GM18858 (cell line): ENCODE measurements at regions not wholly inside any gene's neighbourhood (a gene's known extent, or its start where the extent isn't known, plus 50 kb on each side); places are given as distances from the start of the nearest gene placed in this dataset.

Experiments used
- ATAC-seq: cut with Tn5 transposase; IDR thresholded peaks from one replicate; pipeline ENCODE4 v1.9.1; 2021; ENCODE audit not compliant: unreplicated experiment

- ATAC-seq: no peak
Measured at GRCh38 chr12:78764913-78765312, 99.7 kb upstream of the SYT1 start.

DNA sequence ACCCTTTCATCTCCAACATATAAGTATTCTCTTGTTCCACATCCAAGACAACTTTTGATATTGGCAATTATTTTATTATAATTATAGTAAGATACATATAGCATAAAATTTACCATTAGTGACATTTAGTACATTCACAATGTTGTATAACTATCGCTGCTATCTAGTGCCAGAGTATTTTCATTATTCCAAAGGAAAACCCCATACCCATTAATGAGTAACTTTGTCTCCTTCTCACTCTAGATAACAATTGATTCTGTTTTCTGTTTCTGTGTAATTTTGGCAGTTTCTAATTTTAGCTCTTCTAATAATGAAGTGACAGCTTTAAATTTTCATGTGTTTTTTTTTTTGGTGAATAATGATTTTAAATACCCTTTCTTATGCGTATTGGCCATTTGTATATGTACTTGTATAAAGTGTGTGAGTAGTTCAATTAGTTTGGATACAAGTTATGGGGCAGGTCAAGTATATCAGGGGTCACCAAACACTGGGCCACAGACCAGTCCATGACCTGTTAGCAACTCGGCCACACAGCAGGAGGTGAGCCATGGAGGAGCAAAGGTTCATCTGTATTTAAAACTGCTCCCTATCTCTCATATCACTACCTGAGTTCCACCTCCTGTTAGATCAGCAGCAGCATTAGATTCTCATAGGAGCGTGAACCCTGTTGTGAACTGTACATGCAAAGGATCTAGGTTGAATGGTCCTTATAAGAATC, 97.2 kb upstream of the SYT1 start:
- no peak for ATAC-seq

- no peak for ATAC-seq
Measured at GRCh38 chr12:78778339-78778738, 86.2 kb upstream of the SYT1 start.

GRCh38 chr12:78787576-78787975, 77.0 kb upstream of the SYT1 start:
- ATAC-seq: no peak

DNA sequence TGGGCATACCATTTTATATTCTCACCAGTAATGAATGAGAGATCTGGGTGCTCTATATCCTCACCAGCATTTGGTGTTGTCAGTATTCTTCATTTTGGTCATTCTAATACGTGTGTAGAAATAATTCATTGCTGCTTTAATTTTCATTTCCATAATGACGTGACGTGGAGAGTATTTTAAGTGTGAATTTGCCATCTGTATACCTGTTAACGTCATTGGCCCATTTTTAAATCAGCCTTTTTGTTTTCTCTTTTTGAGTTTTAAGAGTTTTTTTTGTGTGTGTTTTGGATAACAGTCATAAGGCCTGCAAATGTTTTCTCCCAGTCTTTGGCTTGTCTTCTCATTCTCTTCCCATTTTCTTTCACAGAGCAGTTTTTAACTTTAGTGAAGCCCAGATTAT, 74.4 kb upstream of the SYT1 start:
- no peak for ATAC-seq

DNA sequence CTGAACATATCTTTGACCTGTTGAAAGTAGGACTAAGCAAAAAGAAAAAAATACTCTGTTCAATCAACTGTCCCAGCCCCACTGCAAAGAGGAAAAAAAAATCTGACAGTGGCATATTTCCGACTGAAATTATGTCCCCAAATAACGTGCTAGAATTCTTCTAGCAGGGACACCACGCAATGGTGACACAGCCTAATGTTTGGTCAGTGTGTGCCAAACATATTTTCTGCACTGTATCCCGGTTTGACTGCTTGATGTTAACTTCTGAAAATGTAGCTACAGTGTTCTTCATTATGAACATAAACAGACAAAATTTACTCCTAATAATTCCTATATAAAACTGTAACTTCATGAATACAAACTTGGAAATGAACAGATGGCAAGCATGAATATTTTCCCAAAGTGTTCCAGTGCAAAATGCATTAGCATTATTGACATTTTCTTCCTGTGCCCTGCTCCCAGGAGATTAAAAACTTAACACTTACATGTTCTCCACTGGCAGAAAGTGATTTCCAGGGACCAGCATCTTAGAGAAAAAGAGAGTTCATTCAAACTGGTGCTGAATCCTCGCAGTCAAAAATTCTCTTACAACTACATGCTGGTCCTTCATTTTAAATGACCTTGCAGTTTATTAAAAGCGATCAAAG, 72.4 kb upstream of the SYT1 start:
- ATAC-seq: no peak

DNA sequence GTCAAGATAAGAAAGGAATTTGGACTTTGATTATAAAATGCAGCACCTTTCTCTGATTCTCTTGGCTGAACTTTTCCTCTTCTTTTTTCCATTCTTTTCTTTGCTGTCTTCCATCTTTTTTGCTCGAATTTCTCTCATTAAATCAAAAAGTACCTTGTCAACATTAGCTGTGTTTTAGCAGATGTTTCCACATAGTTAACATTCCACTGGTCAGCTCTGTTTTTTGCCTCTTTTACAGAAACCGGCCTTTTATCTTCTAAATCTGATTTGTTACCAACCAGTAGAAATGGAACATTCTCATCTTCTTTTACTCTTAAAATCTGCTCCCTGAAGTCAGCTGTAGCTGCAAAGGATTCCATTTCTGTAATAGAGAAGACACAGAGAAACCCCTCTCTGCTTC, 71.1 kb upstream of the SYT1 start:
- no peak for ATAC-seq

DNA sequence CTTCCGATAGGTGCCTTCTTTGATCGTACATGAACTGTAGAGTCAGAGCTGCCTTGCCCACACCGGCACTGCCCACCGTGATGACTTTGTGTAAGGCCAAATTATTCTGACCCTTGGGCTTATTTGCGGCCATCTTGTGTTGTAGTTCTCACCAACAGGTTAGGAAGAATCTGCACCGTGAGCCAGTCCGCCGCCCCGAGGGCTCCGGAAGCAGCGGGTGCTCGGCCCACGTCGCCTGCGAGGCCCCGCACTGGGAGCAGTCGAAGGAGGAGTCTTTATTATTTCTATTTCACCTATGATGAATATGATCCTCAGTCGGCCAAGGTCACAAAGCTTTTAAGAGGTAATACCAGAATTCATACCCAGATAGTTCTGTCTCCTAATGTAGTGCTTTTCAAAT, 70.6 kb upstream of the SYT1 start:
- ATAC-seq: no peak

GRCh38 chr12:78795934-78796445, 68.6 kb upstream of the SYT1 start:
- ATAC-seq: no peak

- no peak for ATAC-seq
Measured at GRCh38 chr12:78797196-78797931, 67.2 kb upstream of the SYT1 start.

- no peak for ATAC-seq
Measured at GRCh38 chr12:78799649-78800048, 64.9 kb upstream of the SYT1 start.

DNA sequence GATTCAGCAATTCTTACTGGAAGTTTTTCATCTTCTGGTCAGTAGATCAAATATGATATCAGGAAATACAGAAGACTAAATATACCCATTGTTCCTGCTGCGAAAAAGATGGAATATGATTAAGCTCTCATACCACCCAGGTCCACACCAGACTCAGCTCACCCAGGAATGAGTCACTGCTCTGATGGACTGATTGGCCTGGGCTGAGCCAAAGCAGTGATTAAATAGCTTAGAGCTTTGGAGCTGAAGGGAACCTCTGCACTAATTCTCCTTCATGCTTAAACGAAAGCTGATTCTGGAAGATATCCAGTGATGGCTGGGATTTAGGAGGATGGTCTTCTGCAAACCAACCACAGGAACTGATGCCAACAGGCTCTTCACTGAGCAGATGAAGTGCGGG, 62.0 kb upstream of the SYT1 start:
- ATAC-seq: no peak

- no peak for ATAC-seq
Measured at GRCh38 chr12:78804262-78804661, 60.3 kb upstream of the SYT1 start.
